HG03045 (cell line): ENCODE measurements at regions not wholly inside any gene's neighbourhood (a gene's known extent, or its start where the extent isn't known, plus 50 kb on each side); places are given as distances from the start of the nearest gene placed in this dataset.

Experiments
- ATAC-seq: cut with Tn5 transposase; IDR thresholded peaks from one replicate; pipeline ENCODE4 v1.9.1; 2021; ENCODE audit warnings: mild to moderate bottlenecking, moderate library complexity; ENCODE audit not compliant: unreplicated experiment

- no peak for ATAC-seq
Measured at GRCh38 chr1:72697410-72697809, 415.1 kb upstream of the NEGR1 start.

GRCh38 chr1:72693899-72694298 lies 411.6 kb upstream of the NEGR1 start:
- ATAC-seq: no peak

GRCh38 chr1:72693376-72693775 lies 411.0 kb upstream of the NEGR1 start:
- no peak for ATAC-seq

- no peak for ATAC-seq
Measured at GRCh38 chr1:72690871-72691270, 408.5 kb upstream of the NEGR1 start.

GRCh38 chr1:72678683-72679082 lies 396.3 kb upstream of the NEGR1 start:
- ATAC-seq: no peak

- no peak for ATAC-seq
Measured at GRCh38 chr1:72670902-72671301, 388.6 kb upstream of the NEGR1 start.

- no peak for ATAC-seq
Measured at GRCh38 chr1:72662918-72663317, 380.6 kb upstream of the NEGR1 start.

GRCh38 chr1:72650843-72651435 lies 368.6 kb upstream of the NEGR1 start:
- ATAC-seq: no peak

GRCh38 chr1:72649991-72650390 lies 367.7 kb upstream of the NEGR1 start:
- ATAC-seq: no peak

GRCh38 chr1:72649211-72649888 lies 367.0 kb upstream of the NEGR1 start:
- no peak for ATAC-seq

- no peak for ATAC-seq
Measured at GRCh38 chr1:72648465-72648864, 366.1 kb upstream of the NEGR1 start.

- ATAC-seq: no peak
Measured at GRCh38 chr1:72643142-72643541, 360.8 kb upstream of the NEGR1 start.

GRCh38 chr1:72637593-72637992 lies 355.3 kb upstream of the NEGR1 start:
- ATAC-seq: no peak

GRCh38 chr1:72636631-72637030 lies 354.3 kb upstream of the NEGR1 start:
- ATAC-seq: no peak

GRCh38 chr1:72635719-72636118 lies 353.4 kb upstream of the NEGR1 start:
- no peak for ATAC-seq

GRCh38 chr1:72634946-72635345 lies 352.6 kb upstream of the NEGR1 start:
- ATAC-seq: no peak

GRCh38 chr1:72631449-72631848 lies 349.1 kb upstream of the NEGR1 start:
- ATAC-seq: no peak

- peak; percentile 70 for ATAC-seq
Measured at GRCh38 chr1:72623299-72623708, 341.0 kb upstream of the NEGR1 start.

GRCh38 chr1:72620453-72620852 lies 338.1 kb upstream of the NEGR1 start:
- ATAC-seq: no peak

GRCh38 chr1:72606216-72606810 lies 324.0 kb upstream of the NEGR1 start:
- no peak for ATAC-seq

- no peak for ATAC-seq
Measured at GRCh38 chr1:72601035-72601674, 318.8 kb upstream of the NEGR1 start.
